ENCODE measurements at regions not wholly inside any gene's neighbourhood (a gene's known extent, or its start where the extent isn't known, plus 50 kb on each side); places are given as distances from the start of the nearest gene placed in this dataset.

GRCh38 chr5:67880511-67880805, 335.1 kb upstream of the PIK3R1 start:
- Histone ChIP-seq H2BK12ac (ENCODE audit: insufficient read length, low read depth, low read length) (no peak overlapping the region), H3K9me3 (ENCODE audit: control insufficient read depth, low read depth, low read length) (no peaks in the 10 kb centered on the region), H2BK120ac (ENCODE audit: low read depth, low read length, poor library complexity, severe bottlenecking) (no peak overlapping the region), H4K91ac (ENCODE audit: insufficient read length, low read depth, low read length) (no peak overlapping the region), H3K79me1 (ENCODE audit: insufficient read depth, low read depth, low read length, poor library complexity, severe bottlenecking) (no peaks in the 10 kb centered on the region), H3K4me2 (ENCODE audit: insufficient read depth, insufficient read length, low read length) (no peak overlapping the region), H3T11ph (ENCODE audit: low read length) (no peak overlapping the region), H4K8ac (replicated peaks; ENCODE audit: insufficient read length, low read depth, low read length) (no peak overlapping the region), H2AK5ac (ENCODE audit: insufficient read length, low read length) (no peak overlapping the region), H3K27me3 (ENCODE audit: insufficient read depth, low read length) (no peaks in the 10 kb centered on the region), H3K79me2 (ENCODE audit: insufficient read depth, low read length) (no peaks in the 10 kb centered on the region), H3K14ac (ENCODE audit: insufficient read depth, low read length) (no peak overlapping the region), H3K4ac (ENCODE audit: low read depth, low read length) (no peak overlapping the region), H2BK15ac (ENCODE audit: low read depth, low read length) (no peak overlapping the region), H2BK20ac (ENCODE audit: low read depth, low read length, poor library complexity, severe bottlenecking) (no peak overlapping the region), H3K18ac (ENCODE audit: insufficient read length, low read depth, low read length) (no peak overlapping the region), H2AFZ (ENCODE audit: low read length) (no peak overlapping the region), H4K20me1 (ENCODE audit: control insufficient read depth, insufficient read depth, insufficient read length) (no peaks in the 10 kb centered on the region), H3K4me1 (ENCODE audit: insufficient read depth, low read length) (no peaks in the 10 kb centered on the region), H2BK5ac (ENCODE audit: insufficient read length, low read length) (no peak overlapping the region), H3K56ac (ENCODE audit: insufficient read length, low read depth, low read length) (no peak overlapping the region), H3K27ac (ENCODE audit: insufficient read length, low read depth, low read length) (no peak overlapping the region), H3K23ac (ENCODE audit: insufficient read length, low read depth, low read length) (no peak overlapping the region), H4K5ac (ENCODE audit: insufficient read length, low read depth, low read length) (no peak overlapping the region), H3K9ac (ENCODE audit: extremely low read depth, insufficient read length, low read length) (no peak overlapping the region), H3K23me2 (ENCODE audit: insufficient read length, low read depth, low read length, poor library complexity, severe bottlenecking) (no peaks in the 10 kb centered on the region)
- no peak for TF ChIP-seq CTCF (conservative IDR thresholded peaks at IDR 0.05)
- Mint-ChIP-seq H3K9me3 (peaks cover 0 to 4% of the 10 kb centered on the region in 2 experiments; a peak in 3 of 5 replicates), H3K27ac (no peak overlapping the region), H3K4me3 (no peak overlapping the region), H3K27me3 (ENCODE audit: low read depth) (no peaks in the 10 kb centered on the region), H3K4me1 (no peaks in the 10 kb centered on the region), H3K36me3 (ENCODE audit: insufficient read depth in 1 of 3, low read depth in 3 of 3) (0 out of 7 replicates have a peak, but pooled peaks cover 0 to 1% (median 0%) of the 10 kb centered on the region in 3 experiments)
- WGBS (ENCODE audit: extremely low coverage, insufficient read length, low lambda C conversion rate): no CpG with 5 or more reads among the region's 2 CpGs
- no peak for DNase-seq
